HG03064 (cell line): ENCODE measurements at regions not wholly inside any gene's neighbourhood (a gene's known extent, or its start where the extent isn't known, plus 50 kb on each side); places are given as distances from the start of the nearest gene placed in this dataset.

Experiments
- ATAC-seq: cut with Tn5 transposase; IDR thresholded peaks from one replicate; pipeline ENCODE4 v1.9.1; 2021; ENCODE audit warnings: low read depth; ENCODE audit not compliant: unreplicated experiment

GRCh38 chr11:95337175-95337957 is 106.4 kb upstream of the SESN3 start:
- ATAC-seq: peak; percentile 92

DNA sequence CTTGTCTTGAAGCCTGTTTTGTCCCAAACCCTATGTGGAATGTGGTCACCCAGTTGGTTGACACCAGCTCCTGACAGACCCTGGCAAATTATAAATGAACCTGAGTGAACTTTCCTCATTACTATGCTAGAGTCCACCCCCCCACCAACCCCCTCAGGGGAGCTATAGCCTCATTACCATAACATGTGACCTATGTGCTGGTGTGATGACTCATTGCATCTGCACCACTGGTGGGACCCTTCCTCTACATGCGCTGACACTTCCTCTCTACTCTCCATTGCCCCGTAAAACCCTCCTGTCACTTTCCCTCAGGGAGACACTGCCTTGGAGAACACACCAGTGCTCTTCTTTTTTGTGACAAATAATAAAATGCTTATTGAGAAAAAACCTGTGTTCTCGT is 105.0 kb upstream of the SESN3 start:
- no peak for ATAC-seq

DNA sequence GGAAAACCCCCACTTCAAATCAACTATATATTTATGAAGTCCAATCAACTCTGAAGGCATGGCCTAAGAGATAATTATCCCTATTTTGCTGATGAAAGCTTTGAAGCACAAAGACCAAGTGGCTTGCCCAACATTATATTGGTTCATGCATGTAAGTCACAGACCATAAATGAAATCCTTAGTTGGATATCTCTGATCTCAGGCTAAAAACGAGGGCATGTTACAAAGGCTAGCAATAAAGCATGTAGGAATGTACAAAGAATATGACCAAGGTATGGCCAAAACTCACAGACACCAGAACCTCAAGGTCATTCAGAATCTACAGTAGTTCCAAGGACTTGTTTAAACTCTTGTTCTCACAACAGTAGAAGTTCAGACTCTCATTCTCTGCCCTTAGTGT is 100.2 kb upstream of the SESN3 start:
- no peak for ATAC-seq

DNA sequence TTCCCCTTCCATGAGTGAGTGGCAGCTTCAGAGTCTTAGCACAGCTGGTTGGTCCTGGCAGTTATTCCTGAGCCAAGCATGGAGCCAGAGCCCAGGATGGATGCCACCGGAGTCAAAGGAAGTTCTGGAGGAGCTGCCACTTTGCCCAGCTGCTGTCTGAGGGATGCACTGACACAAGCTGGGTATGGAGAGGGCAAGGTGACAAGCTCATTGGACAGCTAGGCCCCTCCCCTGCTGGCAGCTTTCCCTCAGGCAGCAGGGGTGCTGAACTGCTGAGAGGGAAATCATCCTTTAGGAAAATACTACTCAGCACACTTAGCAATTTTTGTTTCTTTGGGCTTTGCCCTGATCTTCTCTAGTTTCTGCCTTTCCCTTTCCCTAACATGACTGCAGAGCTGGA is 99.3 kb upstream of the SESN3 start:
- ATAC-seq: no peak

- ATAC-seq: no peak
These were observed 96.4 kb upstream of the SESN3 start for GRCh38 chr11:95327273-95327948.

GRCh38 chr11:95325777-95326258 is 94.8 kb upstream of the SESN3 start:
- no peak for ATAC-seq

- ATAC-seq: no peak
These were observed 93.8 kb upstream of the SESN3 start for GRCh38 chr11:95324826-95325225.

DNA sequence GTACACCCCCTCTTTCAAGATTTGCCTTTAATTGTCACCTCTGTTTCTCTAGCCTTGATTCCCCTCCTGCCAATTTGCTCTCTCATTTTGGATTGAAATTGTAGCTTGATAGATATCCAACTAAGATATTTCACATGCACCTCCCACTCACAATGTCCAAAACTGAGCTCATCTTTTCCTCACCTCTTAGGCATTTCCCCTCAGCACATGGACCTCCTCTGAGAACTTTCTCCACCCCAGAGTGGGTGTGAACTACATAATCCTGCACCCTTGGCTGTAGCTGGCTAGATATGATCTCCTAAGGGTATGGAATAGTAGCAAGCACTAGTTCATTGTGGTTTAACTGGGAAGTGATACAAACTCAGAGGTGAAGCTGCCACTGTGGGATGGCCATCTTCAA is 91.5 kb upstream of the SESN3 start:
- ATAC-seq: no peak

DNA sequence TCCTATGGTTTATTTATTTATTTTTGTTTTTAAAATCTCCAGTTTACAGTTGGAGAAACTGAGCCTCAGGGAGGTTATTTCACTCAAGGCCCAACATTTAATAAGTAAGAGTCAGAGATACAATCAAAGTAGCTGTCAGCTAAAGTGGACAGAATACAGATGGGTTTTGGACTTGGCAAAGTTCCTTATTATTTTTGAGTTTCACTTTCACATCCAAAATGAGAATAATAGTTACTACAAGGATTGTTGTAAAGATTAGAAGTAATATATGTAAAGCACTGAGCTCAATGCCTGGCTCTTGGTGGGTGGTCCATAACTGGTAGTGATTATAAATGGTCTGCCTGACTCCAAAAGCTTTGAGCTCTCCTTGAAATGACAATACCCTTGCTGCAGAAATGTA is 87.5 kb upstream of the SESN3 start:
- no peak for ATAC-seq

- ATAC-seq: no peak
These were observed 77.6 kb upstream of the SESN3 start for GRCh38 chr11:95308512-95309035.

GRCh38 chr11:95307286-95307685 is 76.3 kb upstream of the SESN3 start:
- no peak for ATAC-seq

DNA sequence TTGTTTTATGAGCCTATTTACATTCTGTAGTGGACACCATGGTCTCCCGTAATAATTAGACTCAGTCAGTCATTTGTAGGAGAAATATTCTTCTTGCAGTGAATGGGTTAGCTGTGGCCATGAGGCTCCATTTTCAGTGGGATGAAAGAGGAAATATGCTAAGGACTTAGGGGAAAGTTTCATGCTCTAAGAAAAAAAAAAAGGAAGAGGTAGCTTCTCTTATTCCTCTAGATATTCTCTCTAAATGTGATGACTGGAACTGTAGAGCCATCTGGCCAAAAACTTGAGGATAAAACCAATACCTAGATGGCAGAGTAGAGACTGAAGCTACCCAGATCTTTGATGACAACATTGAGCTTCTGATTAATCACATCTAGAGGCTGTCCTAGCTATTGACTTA is 75.8 kb upstream of the SESN3 start:
- no peak for ATAC-seq

DNA sequence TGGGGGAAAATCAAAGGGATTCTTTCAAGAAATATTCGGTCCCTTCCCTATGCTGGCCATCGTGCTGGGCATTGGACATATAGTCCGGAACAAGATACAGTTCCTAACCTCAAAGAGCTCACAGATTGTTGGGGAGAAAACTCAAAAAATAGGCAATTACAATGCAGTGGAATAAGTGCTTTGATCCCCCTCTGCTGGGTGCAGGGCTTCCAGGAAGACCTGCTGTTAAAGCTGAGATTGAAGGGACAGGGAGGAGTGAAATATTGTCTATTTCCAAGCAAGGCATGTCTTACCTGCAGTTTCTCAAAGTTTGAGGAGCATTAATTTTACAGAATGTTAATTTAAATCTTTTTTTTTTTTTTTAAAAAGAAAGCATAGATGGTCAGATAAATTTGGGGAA is 75.1 kb upstream of the SESN3 start:
- no peak for ATAC-seq

DNA sequence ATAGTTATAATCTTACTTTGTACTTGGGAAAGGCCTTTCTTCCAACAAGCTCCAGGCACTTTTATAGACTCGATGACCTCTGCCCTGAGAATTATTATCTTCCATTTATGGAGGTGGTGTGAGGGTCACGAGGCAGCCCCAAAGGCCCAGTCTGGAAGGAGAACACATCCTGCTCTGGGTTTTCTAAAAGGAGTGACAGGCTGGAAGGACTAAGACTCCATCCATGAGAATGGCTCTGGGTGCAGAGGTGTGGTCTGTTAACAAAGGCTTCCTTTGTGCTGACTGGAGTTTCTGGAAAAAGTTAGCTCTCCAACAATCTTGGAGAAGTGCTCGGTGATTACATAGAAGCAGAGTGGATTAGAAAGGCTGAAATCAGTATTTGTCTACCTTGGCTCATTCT is 74.7 kb upstream of the SESN3 start:
- no peak for ATAC-seq

DNA sequence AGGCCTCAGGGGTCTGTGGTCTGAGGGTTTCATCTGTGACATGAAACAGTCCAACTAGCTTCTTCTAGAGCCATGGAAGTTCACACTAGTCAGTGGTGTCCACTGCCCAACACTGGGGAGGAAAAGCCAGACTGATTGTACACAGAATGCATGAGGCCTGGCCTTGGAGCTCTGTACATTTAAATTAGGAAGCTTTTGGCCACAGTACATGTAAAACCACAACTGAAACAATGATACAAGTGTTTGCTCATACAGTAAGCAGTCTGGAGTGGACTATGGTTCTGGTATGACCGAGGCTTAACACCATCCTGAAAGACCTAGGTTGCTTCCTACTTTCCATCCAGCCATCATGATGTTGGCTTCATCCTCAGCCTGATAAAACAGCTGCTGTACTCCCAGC is 73.8 kb upstream of the SESN3 start:
- no peak for ATAC-seq

DNA sequence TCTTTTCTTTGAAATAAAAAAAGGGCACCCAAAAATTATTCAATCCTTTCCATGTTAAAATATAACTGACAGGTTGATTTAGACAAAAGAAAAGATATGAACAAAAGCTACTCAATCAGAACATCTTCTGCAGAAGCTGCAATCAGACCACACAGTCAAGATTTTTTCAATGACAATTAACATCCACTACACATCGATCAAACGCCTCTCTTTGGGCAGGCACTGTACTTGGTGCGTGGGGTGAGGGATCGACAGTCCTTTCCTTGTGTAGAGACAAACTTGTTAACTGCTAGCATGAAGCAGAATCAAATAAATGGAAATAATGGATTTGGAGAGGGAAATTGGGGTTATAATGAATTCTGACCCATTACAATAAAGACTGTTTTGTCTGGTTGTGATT is 71.2 kb upstream of the SESN3 start:
- ATAC-seq: no peak

DNA sequence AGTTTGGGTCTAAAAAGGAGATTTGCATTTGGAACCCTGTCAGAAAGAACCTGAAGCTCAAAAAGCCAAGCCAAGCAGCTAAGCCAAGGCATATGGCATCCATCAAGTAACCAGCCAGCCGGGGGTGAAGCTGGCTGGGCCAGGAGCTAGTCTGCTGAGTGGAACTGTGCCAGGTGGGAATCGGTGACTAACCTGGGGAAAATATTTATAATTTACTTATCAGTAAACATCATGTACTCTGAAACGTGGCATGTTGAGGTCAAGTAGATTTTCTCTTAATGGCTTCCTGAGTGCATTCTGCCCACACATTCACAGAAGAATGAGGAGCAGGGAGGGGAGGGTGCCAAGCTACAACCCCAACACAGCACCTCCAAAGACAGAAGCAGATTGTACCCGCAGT is 70.5 kb upstream of the SESN3 start:
- ATAC-seq: no peak

DNA sequence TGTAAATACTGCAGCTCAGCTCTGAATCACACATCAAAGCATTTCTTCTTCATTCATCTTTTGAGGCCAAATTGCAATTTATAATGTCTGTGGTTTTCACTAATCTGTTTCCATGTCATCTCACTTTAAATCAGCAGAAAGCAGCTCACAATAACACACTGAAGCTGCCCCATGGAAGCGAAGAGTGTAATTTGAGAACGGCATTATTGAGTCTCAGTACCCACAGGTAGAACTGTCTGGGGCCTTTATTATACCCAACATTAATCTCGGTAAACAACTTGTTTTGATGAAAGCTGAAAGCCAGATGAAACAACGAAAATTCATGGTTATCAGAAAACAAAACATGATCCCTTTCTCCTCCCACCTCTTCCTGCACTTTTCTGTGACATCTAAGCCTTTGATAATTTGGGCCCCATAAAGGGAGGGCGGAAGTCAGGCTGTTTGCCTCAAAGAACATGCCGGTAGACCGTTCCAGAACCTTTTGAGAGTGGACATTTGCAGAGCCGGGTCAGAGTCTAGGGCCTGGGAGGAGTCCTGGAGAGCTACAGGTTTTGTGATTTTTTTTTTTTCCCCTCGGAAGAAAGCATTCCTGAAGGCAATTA is 68.2 kb upstream of the SESN3 start:
- ATAC-seq: no peak

GRCh38 chr11:95297680-95298452 is 66.9 kb upstream of the SESN3 start:
- no peak for ATAC-seq

- ATAC-seq: peak; percentile 81
These were observed 65.6 kb upstream of the SESN3 start for GRCh38 chr11:95296621-95297025.

GRCh38 chr11:95296165-95296564 is 65.2 kb upstream of the SESN3 start:
- ATAC-seq: no peak
